DOHH2 (cell line): ENCODE measurements at regions not wholly inside any gene's neighbourhood (a gene's known extent, or its start where the extent isn't known, plus 50 kb on each side); places are given as distances from the start of the nearest gene placed in this dataset.

Source experiments
- EZH2phosphoT487 ChIP-seq: fragments of 200-600 bp; sonication (generic); IDR thresholded peaks from 2 replicates; pipeline ENCODE4 v1.6.1; 2017; ENCODE audit warnings: borderline replicate concordance, mild to moderate bottlenecking, antibody characterized with exemption, low read length, moderate library complexity, mixed read lengths
- TF ChIP-seq, protein P1 (sequence below): fragments of 200-600 bp; sonication (generic); IDR thresholded peaks from one replicate; pipeline ENCODE4 v1.5.1; 2014; ENCODE audit warnings: antibody characterized with exemption, mild to moderate bottlenecking, low read depth, low read length; ENCODE audit not compliant: poor library complexity, severe bottlenecking

DNA sequence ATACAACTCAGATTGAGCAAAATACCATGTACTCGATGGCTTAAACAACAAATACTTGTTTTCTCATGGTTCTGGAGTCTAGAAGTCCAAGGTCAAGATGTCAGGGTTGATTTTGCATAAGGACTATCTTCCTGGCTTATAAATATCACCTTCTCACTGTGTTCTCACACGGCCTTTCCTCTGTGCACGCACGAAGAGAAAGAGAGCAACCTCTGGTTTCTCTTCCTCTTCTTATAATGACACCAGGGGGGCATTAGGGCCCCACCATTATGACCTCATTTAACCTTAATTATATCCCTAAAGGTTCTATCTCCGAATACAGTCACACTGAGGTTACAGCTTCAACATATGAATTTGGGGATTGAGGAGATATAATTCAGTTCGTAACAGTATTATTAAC lies 504.0 kb downstream of the MAGEE1 start:
- TF ChIP-seq, protein P1, sequence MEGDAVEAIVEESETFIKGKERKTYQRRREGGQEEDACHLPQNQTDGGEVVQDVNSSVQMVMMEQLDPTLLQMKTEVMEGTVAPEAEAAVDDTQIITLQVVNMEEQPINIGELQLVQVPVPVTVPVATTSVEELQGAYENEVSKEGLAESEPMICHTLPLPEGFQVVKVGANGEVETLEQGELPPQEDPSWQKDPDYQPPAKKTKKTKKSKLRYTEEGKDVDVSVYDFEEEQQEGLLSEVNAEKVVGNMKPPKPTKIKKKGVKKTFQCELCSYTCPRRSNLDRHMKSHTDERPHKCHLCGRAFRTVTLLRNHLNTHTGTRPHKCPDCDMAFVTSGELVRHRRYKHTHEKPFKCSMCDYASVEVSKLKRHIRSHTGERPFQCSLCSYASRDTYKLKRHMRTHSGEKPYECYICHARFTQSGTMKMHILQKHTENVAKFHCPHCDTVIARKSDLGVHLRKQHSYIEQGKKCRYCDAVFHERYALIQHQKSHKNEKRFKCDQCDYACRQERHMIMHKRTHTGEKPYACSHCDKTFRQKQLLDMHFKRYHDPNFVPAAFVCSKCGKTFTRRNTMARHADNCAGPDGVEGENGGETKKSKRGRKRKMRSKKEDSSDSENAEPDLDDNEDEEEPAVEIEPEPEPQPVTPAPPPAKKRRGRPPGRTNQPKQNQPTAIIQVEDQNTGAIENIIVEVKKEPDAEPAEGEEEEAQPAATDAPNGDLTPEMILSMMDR, result no peak
- no peak for TF ChIP-seq EZH2phosphoT487
